Body of pancreas (tissue), 4 donors: ENCODE measurements at regions not wholly inside any gene's neighbourhood (a gene's known extent, or its start where the extent isn't known, plus 50 kb on each side); places are given as distances from the start of the nearest gene placed in this dataset.
"Not testable (repeated sequence)": the region's sequence is repeated elsewhere in the genome, so short reads cannot be mapped to it uniquely, and the experiment has no call there.

Experiments used
- ATAC-seq: fragments of 150-250 bp; one replicate; pipeline ENCODE4 v1.9.1; 2016
- DNase-seq, 4 donors: peaks; one replicate each; pipeline ENCODE4 v3.0.0-alpha.2; 2019
- H3K27ac ChIP-seq, 4 donors: fragments of 200-600 bp; sonication (generic); 1 replicate in 3 of 4; 2 replicates in 1 of 4; pipeline versions ENCODE4 v1.5.1 to v1.6.1; 2016 to 2019; ENCODE audit warnings: mild to moderate bottlenecking in 1 of 4, mixed read lengths in 1 of 4, moderate library complexity in 1 of 4
- H3K27me3 ChIP-seq, 2 donors: fragments of 200-600 bp; sonication (generic); one replicate each; pipeline ENCODE4 v1.6.0; 2016; ENCODE audit warnings: mild to moderate bottlenecking in 1 of 2
- H3K36me3 ChIP-seq, 2 donors: fragments of 200-600 bp; sonication (generic); replicated peaks in 1 of 2; 2 replicates each; pipeline ENCODE4 v1.5.1; 2016; ENCODE audit warnings: low read depth in 2 of 2; ENCODE audit not compliant: insufficient read depth in 1 of 2
- H3K4me1 ChIP-seq: fragments of 200-600 bp; sonication (generic); one replicate; pipeline ENCODE4 v1.6.0; 2016
- H3K4me3 ChIP-seq, 2 donors: fragments of 200-600 bp; sonication (generic); 1 replicate in 1 of 2; 2 replicates in 1 of 2; pipeline ENCODE4 v1.5.1; 2016 to 2019
- H3K9me3 ChIP-seq, 3 donors: fragments of 200-600 bp; sonication (generic); 1 replicate in 2 of 3; 2 replicates in 1 of 3; pipeline ENCODE4 v1.5.1; 2016
- CTCF ChIP-seq, 7 experiments: fragments of 450-650 bp in 4 of 7; fragments of 200-600 bp in 3 of 7; sonication (generic) in 3 of 7; IDR thresholded peaks; one replicate each; pipeline ENCODE4 v1.5.1; 2016 to 2019; ENCODE audit warnings: antibody characterized with exemption in 7 of 7
- POLR2A ChIP-seq, 3 donors: fragments of 450-650 bp; IDR thresholded peaks; one replicate each; pipeline ENCODE4 v1.6.1; 2016; ENCODE audit warnings: antibody characterized with exemption in 3 of 3, mild to moderate bottlenecking in 2 of 3
- WGBS, 2 donors: methylation state at CpG; one replicate each; pipeline ENCODE4 v1.1.5; 2017; 5-methylcytosine and 5-hydroxymethylcytosine counted together
- intact Hi-C: fragments of 100-400 bp; cut with DNase I; formaldehyde crosslinking; loops from one replicate; pipeline ENCODE4 v1.15.1; 2023

GRCh38 chr5:86507574-86507973, 110.2 kb upstream of the COX7C start:
- TF ChIP-seq POLR2A (IDR thresholded peaks at IDR 0.05) (no peak), CTCF (IDR thresholded peaks at IDR 0.05) (no peak)
- WGBS, 2 donors: 89 to 94% methylated on average over 4 of the region's 4 CpGs
- no peaks in the 10 kb centered on the region for H3K27me3 ChIP-seq
- no peaks in the 10 kb centered on the region for H3K4me1 ChIP-seq
- intact Hi-C loops: no loop called here
- no peaks in the 10 kb centered on the region for H3K9me3 ChIP-seq
- no peak for ATAC-seq
- H3K4me3 ChIP-seq: no peak overlapping the region
- H3K27ac ChIP-seq: no peak overlapping the region
- no peaks in the 10 kb centered on the region for H3K36me3 ChIP-seq
- DNase-seq: no peak

GRCh38 chr5:86510330-86510915, 107.3 kb upstream of the COX7C start:
- H3K4me1 ChIP-seq, H3K36me3 ChIP-seq, H3K9me3 ChIP-seq, H3K27me3 ChIP-seq, ATAC-seq, H3K4me3 ChIP-seq, DNase-seq, intact Hi-C loops, H3K27ac ChIP-seq: not testable (repeated sequence)
- WGBS, 2 donors: 88 to 89% methylated on average over 13 of the region's 21 CpGs

- TF ChIP-seq POLR2A (IDR thresholded peaks at IDR 0.05): no peak
- TF ChIP-seq CTCF (IDR thresholded peaks at IDR 0.05): no peak
- Histone ChIP-seq H3K27ac (no peak overlapping the region), H3K4me3 (no peak overlapping the region), H3K9me3 (peaks cover 0 to 4% (median 0%) of the 10 kb centered on the region in 3 donors), H3K36me3 (no peaks in the 10 kb centered on the region), H3K27me3 (no peaks in the 10 kb centered on the region), H3K4me1 (no peaks in the 10 kb centered on the region)
- DNase-seq: no peak
- ATAC-seq: no peak
- WGBS, 2 donors: 47 to 55% methylated on average over 3 of the region's 3 CpGs
- intact Hi-C loops: no loop called here
These were observed 94.0 kb upstream of the COX7C start for GRCh38 chr5:86523718-86524117.

DNA sequence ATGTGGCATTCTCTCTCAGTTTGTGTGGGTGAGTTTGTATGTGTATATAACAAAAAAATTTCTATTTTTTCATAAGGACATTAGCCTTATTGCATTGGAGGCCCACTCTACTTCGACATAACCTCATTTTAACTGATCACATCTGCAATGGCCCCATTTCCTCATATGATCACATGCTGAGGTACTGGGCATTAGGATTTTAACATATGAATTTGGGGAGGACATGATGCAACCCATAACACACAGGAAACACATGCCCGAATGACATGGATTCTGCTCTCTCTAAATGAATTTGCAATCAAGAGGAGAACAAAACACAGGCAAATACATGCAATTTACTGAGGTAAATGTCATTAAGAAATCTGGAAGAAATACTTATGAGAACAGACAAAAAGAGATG, 92.1 kb upstream of the COX7C start:
- Histone ChIP-seq H3K27ac (no peak overlapping the region), H3K4me3 (no peak overlapping the region), H3K27me3 (no peaks in the 10 kb centered on the region), H3K4me1 (no peaks in the 10 kb centered on the region), H3K9me3 (peaks cover 0 to 4% (median 0%) of the 10 kb centered on the region in 3 donors), H3K36me3 (no peaks in the 10 kb centered on the region)
- TF ChIP-seq POLR2A (IDR thresholded peaks at IDR 0.05) (no peak), CTCF (IDR thresholded peaks at IDR 0.05) (no peak)
- WGBS, 2 donors: 55 to 60% methylated on average over 2 of the region's 2 CpGs
- no peak for DNase-seq
- intact Hi-C loops: no loop called here
- ATAC-seq: no peak

DNA sequence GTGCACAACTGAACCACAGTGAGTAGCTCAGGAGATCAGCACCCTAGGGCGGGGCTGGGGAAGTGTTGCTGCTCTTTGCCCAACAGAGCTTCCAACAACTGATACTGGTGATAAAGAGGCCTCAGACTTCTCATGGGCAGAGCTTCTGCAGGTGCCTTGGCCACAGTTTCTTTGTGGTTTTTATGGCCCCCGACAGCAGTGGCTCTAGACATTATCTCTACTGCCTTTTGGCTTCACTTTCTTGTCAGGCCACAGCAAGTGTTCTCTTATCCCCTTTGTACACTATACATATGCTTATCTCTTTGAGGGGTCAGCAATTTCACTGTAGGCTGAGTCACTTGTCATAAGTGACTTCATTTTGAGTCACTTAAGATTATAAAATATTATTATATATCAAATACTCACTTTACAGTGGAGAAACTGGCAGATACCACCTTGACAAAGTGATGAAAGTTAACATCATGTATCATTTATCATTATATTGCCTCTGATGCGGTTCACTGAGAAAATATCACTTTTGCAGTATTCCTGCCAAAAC, 90.9 kb upstream of the COX7C start:
- Histone ChIP-seq H3K27me3 (no peaks in the 10 kb centered on the region), H3K27ac (no peak overlapping the region), H3K4me1 (no peaks in the 10 kb centered on the region), H3K4me3 (no peak overlapping the region), H3K36me3 (no peaks in the 10 kb centered on the region), H3K9me3 (peaks cover 0 to 4% (median 0%) of the 10 kb centered on the region in 3 donors)
- intact Hi-C loops: no loop called here
- ATAC-seq: no peak
- TF ChIP-seq CTCF (IDR thresholded peaks at IDR 0.05) (no peak), POLR2A (IDR thresholded peaks at IDR 0.05) (no peak)
- no peak for DNase-seq
- WGBS, 2 donors: 45 to 63% methylated on average over 3 of the region's 3 CpGs
